PFSK-1 (cell line): ENCODE measurements at regions not wholly inside any gene's neighbourhood (a gene's known extent, or its start where the extent isn't known, plus 50 kb on each side); places are given as distances from the start of the nearest gene placed in this dataset.

Experiments used
- POLR2AphosphoS5 ChIP-seq: IDR thresholded peaks from 2 replicates; pipeline ENCODE4 v1.6.1; 2012; ENCODE audit warnings: low read depth, mild to moderate bottlenecking, control low read depth, low read length, moderate library complexity
- REST ChIP-seq, 2 experiments: IDR thresholded peaks; 2 replicates each; pipeline versions ENCODE4 v1.6.1 to v1.8.0; 2011 to 2012; ENCODE audit warnings: low read depth in 2 of 2, low read length in 2 of 2, control low read depth in 1 of 2, inconsistent platforms in 1 of 2, mild to moderate bottlenecking in 1 of 2, moderate library complexity in 1 of 2; ENCODE audit not compliant: insufficient read depth in 1 of 2
- SIN3A ChIP-seq: IDR thresholded peaks from 2 replicates; pipeline ENCODE4 v1.6.1; 2012; ENCODE audit warnings: mild to moderate bottlenecking, low read length, moderate library complexity, borderline replicate concordance; ENCODE audit not compliant: insufficient read depth
- TAF1 ChIP-seq: IDR thresholded peaks from 2 replicates; pipeline ENCODE4 v1.6.1; 2012; ENCODE audit warnings: low read length, control low read depth, borderline replicate concordance; ENCODE audit not compliant: insufficient read depth

DNA sequence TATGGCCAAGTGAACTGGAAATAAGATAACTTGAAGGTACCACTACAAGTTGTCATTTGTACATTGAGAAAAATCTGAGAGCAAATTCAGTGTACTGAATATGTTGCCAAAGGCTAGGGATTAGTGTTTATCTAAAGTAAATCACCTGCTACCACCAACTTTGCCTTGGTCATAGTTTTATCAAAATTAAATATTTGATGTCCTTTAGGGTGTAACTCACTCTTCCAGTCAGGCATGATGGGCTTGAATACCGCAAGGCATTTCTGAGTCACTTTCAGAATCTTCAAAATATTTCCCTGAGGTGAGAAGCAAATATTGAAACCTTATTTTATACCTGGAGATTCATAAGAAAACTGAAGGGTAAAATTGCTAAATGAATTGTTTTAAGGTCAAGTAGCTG, 1338.6 kb upstream of the ACO1 start:
- no peak for TF ChIP-seq REST (IDR thresholded peaks at IDR 0.05; ENCODE audit: insufficient read depth in 1 of 2, low read depth in 2 of 2, low read length in 2 of 2)
- TF ChIP-seq POLR2AphosphoS5: no peak
- TF ChIP-seq TAF1: no peak
- no peak for TF ChIP-seq SIN3A
